HG03565 (cell line): ENCODE measurements at regions not wholly inside any gene's neighbourhood (a gene's known extent, or its start where the extent isn't known, plus 50 kb on each side); places are given as distances from the start of the nearest gene placed in this dataset.

Experiments used
- ATAC-seq: cut with Tn5 transposase; IDR thresholded peaks from one replicate; pipeline ENCODE4 v1.9.1; 2021; ENCODE audit warnings: mild to moderate bottlenecking, moderate library complexity; ENCODE audit not compliant: unreplicated experiment

GRCh38 chr16:65991149-65991701 lies 375.3 kb upstream of the CDH5 start:
- ATAC-seq: no peak

GRCh38 chr16:65989861-65990604 lies 376.5 kb upstream of the CDH5 start:
- ATAC-seq: no peak

GRCh38 chr16:65988024-65988595 lies 378.4 kb upstream of the CDH5 start:
- ATAC-seq: no peak

DNA sequence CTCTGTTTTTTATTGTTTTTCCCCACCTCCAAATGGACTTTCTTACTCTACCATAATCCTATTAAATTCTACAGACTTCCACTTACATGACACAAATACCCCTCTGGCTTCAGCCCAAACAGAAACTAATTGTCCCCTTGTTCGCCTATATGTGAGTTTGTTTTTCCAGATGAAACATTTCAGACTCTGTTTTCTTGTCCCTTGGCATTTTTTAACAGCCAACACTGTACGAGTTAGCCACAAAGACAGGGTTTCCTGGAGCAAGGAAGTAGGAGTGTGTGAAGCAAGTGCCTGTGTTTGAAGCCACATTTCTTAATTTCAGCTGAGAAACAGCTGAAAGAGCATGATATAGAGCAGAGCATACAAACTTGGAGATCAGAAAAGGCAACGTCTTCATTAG lies 382.2 kb upstream of the CDH5 start:
- ATAC-seq: no peak

DNA sequence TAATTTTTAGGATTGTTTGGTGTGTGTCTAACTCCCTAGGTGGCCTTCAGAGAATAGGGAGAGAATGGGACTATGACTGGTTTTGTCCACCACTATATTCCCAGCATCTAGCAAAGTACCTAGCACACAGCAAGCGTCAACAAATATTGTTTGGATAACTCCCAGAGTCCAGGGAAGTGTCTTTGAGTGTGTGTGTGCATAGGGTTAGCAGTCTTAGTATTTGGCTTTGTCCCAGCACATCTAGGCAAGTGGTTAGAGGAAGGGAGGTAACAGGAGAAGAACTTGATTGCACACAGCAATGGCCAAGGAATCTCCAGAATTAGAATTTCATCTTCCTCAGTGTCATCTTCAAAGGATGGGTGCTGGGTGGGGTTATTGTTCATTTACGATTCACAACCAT lies 385.4 kb upstream of the CDH5 start:
- no peak for ATAC-seq

- no peak for ATAC-seq
Measured at GRCh38 chr16:65975049-65975708, 391.3 kb upstream of the CDH5 start.

- no peak for ATAC-seq
Measured at GRCh38 chr16:65967376-65967775, 399.1 kb upstream of the CDH5 start.

DNA sequence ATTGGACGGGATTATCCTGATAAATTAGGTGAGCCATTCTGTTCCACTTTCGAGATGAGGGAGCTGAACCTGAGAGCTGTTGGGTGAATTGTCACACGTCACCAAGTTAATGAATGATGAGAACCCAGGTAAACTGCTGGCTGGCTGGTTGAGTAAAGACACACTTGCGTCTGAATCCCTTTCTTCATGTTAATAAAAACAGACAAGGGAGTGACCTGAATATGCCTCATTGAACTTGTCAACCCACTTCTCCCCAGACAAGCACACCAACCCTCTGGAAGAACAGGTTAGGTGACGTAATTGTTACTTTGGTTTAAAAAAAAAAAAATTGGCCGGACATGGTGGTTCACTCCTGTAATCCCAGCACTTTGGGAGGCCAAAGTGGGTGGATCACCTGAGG lies 400.9 kb upstream of the CDH5 start:
- no peak for ATAC-seq

GRCh38 chr16:65964752-65965151 lies 401.7 kb upstream of the CDH5 start:
- ATAC-seq: no peak

GRCh38 chr16:65961476-65962143 lies 404.9 kb upstream of the CDH5 start:
- no peak for ATAC-seq

DNA sequence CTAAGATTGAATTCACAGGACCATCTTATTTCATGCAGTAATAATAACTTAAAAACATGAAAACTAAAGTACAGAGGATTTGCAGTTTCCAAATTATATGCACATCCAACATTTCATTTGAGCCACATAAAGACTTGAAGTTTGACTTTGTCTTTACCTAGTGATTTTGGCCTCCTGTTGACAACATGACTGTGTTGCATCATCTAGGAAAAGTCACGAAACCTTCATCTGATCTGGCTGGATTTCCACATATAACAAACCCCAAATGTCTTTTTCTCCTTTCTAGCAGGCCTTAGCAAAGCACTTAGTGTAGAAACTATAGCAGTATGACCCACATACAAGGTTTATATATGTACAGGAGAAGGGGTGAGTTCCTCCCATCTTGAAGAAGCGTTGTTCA lies 406.5 kb upstream of the CDH5 start:
- no peak for ATAC-seq

DNA sequence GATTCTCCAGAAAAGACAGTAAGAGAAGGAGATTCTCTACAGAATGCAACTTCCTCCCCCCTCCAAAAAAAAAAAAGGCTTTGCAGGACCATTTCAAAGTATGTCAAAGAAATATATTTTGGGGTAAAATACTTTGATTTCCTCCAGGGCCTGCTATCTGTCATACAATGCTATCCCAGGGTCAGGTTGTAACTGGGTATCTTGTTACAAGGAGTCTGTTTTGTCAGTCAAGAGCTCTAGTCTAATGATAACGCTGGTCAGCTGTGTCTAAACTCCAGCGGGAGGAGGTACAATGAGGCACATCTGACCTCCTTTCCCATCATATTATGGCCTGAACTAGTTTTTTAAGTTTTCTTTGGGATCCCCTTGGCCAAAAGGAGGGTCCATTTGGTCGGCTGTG lies 408.4 kb upstream of the CDH5 start:
- ATAC-seq: no peak

- ATAC-seq: no peak
Measured at GRCh38 chr16:65956100-65956499, 410.4 kb upstream of the CDH5 start.

DNA sequence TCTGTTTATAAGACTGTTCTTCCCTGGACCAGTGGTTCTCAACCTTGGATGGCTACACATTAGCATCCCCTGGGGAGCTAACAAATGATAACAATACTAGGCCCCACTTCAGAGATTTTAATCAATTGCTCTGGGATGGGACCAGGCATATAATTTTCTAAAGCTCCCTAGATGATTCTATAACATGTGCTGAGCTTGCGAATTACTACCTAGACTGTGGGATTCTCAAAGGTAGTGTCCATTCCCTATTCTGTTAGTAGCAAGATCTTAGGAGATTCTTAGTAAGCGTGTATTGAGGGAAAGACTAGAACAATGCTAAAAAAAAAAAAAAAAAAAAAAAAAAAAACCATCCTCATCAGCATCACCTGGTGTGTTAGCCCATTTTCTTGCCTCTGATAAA lies 412.0 kb upstream of the CDH5 start:
- no peak for ATAC-seq

GRCh38 chr16:65950211-65950610 lies 416.3 kb upstream of the CDH5 start:
- ATAC-seq: no peak

- ATAC-seq: no peak
Measured at GRCh38 chr16:65948361-65948760, 418.1 kb upstream of the CDH5 start.

DNA sequence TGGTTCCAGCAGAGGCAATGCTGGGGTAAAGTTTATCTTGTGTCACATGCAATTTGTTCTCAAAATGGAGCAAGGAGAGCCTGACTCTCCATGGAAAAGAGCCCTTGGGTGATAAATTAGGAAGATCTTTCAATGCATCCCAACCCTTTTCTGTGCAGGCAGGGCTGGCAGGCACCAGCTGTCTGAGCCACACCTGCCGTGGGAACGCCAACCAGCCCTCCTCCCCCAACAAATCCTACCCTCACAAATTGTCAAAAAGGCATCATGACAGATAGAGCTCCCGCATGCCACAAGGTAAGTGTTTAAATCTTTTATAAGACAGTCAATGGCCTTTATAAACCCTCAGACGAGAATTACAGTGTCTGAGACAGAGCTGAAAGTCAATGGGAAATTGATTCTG lies 418.5 kb upstream of the CDH5 start:
- ATAC-seq: no peak

- no peak for ATAC-seq
Measured at GRCh38 chr16:65945493-65945892, 421.0 kb upstream of the CDH5 start.

DNA sequence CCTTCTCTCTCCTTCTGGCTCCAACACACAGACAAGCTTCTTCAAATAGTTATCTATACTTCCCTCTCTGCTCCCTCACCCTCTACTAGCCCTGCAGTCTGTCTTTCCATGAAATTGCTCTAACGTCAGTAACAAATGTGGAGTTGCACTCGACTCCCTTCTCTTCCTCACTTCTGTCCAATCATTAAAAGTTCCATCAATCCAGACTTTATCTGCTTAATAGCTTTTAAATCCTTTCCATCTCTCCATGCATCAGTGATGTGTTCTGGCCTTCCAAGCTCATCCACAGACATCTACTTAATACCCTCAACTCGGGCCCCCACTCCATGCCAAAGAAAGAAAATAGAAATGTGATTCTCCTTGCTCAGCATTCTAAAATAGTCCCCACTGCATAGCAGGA lies 422.1 kb upstream of the CDH5 start:
- ATAC-seq: no peak

DNA sequence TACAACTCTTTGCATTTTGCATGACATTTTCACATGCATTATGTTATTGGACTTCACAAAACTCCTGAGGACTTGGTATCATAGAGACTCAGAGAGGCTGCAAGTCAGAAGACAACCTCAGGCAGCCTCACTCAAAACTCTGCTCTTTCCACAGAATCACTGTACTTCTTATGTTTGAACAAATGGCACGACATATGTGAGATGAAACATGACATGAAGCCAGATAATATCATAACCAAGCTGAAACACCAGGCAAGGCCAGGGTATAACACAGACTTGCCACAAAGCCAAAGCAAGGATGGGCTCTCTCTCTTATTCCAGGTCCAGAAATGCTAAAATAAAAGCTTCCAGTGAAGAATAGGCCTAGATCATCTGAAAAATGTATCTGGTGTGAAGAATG lies 425.8 kb upstream of the CDH5 start:
- no peak for ATAC-seq

DNA sequence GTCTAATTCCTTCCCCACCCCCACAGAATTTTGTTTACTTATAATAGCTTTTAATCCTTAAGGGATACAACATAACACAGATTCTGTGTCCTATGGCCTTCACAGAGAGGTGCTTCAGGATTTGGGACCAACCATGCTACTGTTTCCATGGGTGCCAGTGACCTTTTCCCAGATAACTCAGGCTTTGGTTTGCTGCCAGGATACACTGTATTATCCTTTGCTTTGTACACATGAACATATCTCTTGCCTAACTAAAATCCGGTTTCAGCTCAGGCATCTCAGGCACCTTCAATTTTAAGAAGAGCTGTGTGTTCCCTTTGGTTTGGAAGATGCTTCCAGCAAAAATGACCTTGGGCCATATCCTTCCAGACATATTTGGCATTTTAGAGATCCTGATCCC lies 428.4 kb upstream of the CDH5 start:
- no peak for ATAC-seq

DNA sequence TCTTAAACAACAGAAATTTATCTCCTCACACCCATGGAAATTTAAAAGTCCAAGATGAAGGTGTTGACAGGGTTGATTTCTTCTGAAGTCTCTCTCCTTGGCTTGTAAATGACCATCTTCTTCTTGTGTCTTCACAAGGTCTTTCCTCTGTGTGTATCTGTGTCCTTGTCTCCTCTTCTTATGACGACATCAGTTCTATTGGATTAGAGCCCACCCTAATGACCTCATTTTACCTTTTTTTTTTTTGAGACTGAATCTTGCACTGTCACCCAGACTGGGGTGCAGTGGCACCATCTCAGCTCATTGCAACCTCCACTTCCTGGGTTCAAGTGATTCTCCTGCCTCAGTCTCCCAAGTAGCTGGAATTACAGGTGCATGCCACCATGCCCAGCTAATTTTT lies 429.0 kb upstream of the CDH5 start:
- ATAC-seq: no peak
